Dendritic cell treated with granulocyte-macrophage colony-stimulating factor and Interleukin-4, amounts not matched to agents 40 ng/mL and 50 ng/mL, for 4 days (primary cell): ENCODE measurements at regions not wholly inside any gene's neighbourhood (a gene's known extent, or its start where the extent isn't known, plus 50 kb on each side); places are given as distances from the start of the nearest gene placed in this dataset.

Source experiments
- H3K27ac Mint-ChIP-seq: one replicate; pipeline ENCODE4 v1.8.0; 2022; ENCODE audit warnings: mild to moderate bottlenecking, mixed read lengths
- H3K27me3 Mint-ChIP-seq: one replicate; pipeline ENCODE4 v1.8.0; 2022; ENCODE audit warnings: mild to moderate bottlenecking, mixed read lengths
- H3K36me3 Mint-ChIP-seq: one replicate; pipeline ENCODE4 v1.8.0; 2022; ENCODE audit warnings: low read depth, mixed read lengths
- H3K4me1 Mint-ChIP-seq: one replicate; pipeline ENCODE4 v1.8.0; 2022; ENCODE audit warnings: low read depth, mixed read lengths
- H3K4me3 Mint-ChIP-seq: one replicate; pipeline ENCODE4 v1.8.0; 2022; ENCODE audit warnings: mild to moderate bottlenecking, moderate library complexity, mixed read lengths
- H3K9me3 Mint-ChIP-seq: one replicate; pipeline ENCODE4 v1.8.0; 2022; ENCODE audit warnings: mixed read lengths
- intact Hi-C: fragments of 100-400 bp; cut with micrococcal nuclease; formaldehyde crosslinking; loops from one replicate; pipeline ENCODE4 v1.15.0; 2022

- H3K4me3 Mint-ChIP-seq, result no peak overlapping the region
- intact Hi-C loops, result no loop called here
- H3K36me3 Mint-ChIP-seq, result no peaks in the 10 kb centered on the region
- no peak overlapping the region for H3K27ac Mint-ChIP-seq
- H3K9me3 Mint-ChIP-seq, result no peaks in the 10 kb centered on the region
- H3K4me1 Mint-ChIP-seq, result no peaks in the 10 kb centered on the region
- no peaks in the 10 kb centered on the region for H3K27me3 Mint-ChIP-seq
Measured at GRCh38 chr6:93975159-93975558, 555.8 kb upstream of the EPHA7 start.

GRCh38 chr6:93974332-93974731 lies 555.0 kb upstream of the EPHA7 start:
- no peak overlapping the region for H3K4me3 Mint-ChIP-seq
- no peaks in the 10 kb centered on the region for H3K27me3 Mint-ChIP-seq
- no peaks in the 10 kb centered on the region for H3K4me1 Mint-ChIP-seq
- no peaks in the 10 kb centered on the region for H3K36me3 Mint-ChIP-seq
- no peaks in the 10 kb centered on the region for H3K9me3 Mint-ChIP-seq
- intact Hi-C loops, result no loop called here
- H3K27ac Mint-ChIP-seq, result no peak overlapping the region

- Mint-ChIP-seq H3K9me3 (no peaks in the 10 kb centered on the region), H3K27ac (no peak overlapping the region), H3K36me3 (no peaks in the 10 kb centered on the region), H3K4me3 (no peak overlapping the region), H3K4me1 (no peaks in the 10 kb centered on the region), H3K27me3 (no peaks in the 10 kb centered on the region)
- intact Hi-C loops, result no loop called here
Measured at GRCh38 chr6:93972791-93973190, 553.4 kb upstream of the EPHA7 start.

GRCh38 chr6:93970684-93971083 lies 551.3 kb upstream of the EPHA7 start:
- intact Hi-C loops, result no loop called here

GRCh38 chr6:93968126-93968525 lies 548.8 kb upstream of the EPHA7 start:
- H3K9me3 Mint-ChIP-seq, result no peaks in the 10 kb centered on the region
- no peaks in the 10 kb centered on the region for H3K36me3 Mint-ChIP-seq
- H3K27me3 Mint-ChIP-seq, result no peaks in the 10 kb centered on the region
- no peak overlapping the region for H3K27ac Mint-ChIP-seq
- H3K4me3 Mint-ChIP-seq, result no peak overlapping the region
- no peaks in the 10 kb centered on the region for H3K4me1 Mint-ChIP-seq
- intact Hi-C loops, result no loop called here

More at GRCh38 chr6:93970684-93971083, 551.3 kb upstream of the EPHA7 start:
- H3K27ac Mint-ChIP-seq, result no peak overlapping the region
- no peaks in the 10 kb centered on the region for H3K27me3 Mint-ChIP-seq
- no peaks in the 10 kb centered on the region for H3K36me3 Mint-ChIP-seq
- H3K4me1 Mint-ChIP-seq, result no peaks in the 10 kb centered on the region
- H3K4me3 Mint-ChIP-seq, result no peak overlapping the region
- H3K9me3 Mint-ChIP-seq, result no peaks in the 10 kb centered on the region

- Mint-ChIP-seq H3K36me3 (no peaks in the 10 kb centered on the region), H3K27ac (no peak overlapping the region), H3K4me1 (no peaks in the 10 kb centered on the region), H3K27me3 (no peaks in the 10 kb centered on the region), H3K4me3 (no peak overlapping the region), H3K9me3 (no peaks in the 10 kb centered on the region)
- intact Hi-C loops, result no loop called here
Measured at GRCh38 chr6:93964926-93965325, 545.6 kb upstream of the EPHA7 start.

GRCh38 chr6:93964321-93964720 lies 545.0 kb upstream of the EPHA7 start:
- H3K4me3 Mint-ChIP-seq, result no peak overlapping the region
- no peak overlapping the region for H3K27ac Mint-ChIP-seq
- H3K4me1 Mint-ChIP-seq, result no peaks in the 10 kb centered on the region
- intact Hi-C loops, result no loop called here
- no peaks in the 10 kb centered on the region for H3K27me3 Mint-ChIP-seq
- no peaks in the 10 kb centered on the region for H3K36me3 Mint-ChIP-seq
- H3K9me3 Mint-ChIP-seq, result no peaks in the 10 kb centered on the region

- H3K9me3 Mint-ChIP-seq, result no peaks in the 10 kb centered on the region
- no peak overlapping the region for H3K4me3 Mint-ChIP-seq
- no peaks in the 10 kb centered on the region for H3K36me3 Mint-ChIP-seq
- intact Hi-C loops, result no loop called here
- no peaks in the 10 kb centered on the region for H3K4me1 Mint-ChIP-seq
- no peaks in the 10 kb centered on the region for H3K27me3 Mint-ChIP-seq
- H3K27ac Mint-ChIP-seq, result no peak overlapping the region
Measured at GRCh38 chr6:93962566-93962965, 543.2 kb upstream of the EPHA7 start.

GRCh38 chr6:93954584-93954983 lies 535.2 kb upstream of the EPHA7 start:
- no peaks in the 10 kb centered on the region for H3K36me3 Mint-ChIP-seq
- H3K4me3 Mint-ChIP-seq, result no peak overlapping the region
- H3K4me1 Mint-ChIP-seq, result no peaks in the 10 kb centered on the region
- no peaks in the 10 kb centered on the region for H3K9me3 Mint-ChIP-seq
- H3K27me3 Mint-ChIP-seq, result no peaks in the 10 kb centered on the region
- intact Hi-C loops, result no loop called here
- no peak overlapping the region for H3K27ac Mint-ChIP-seq

GRCh38 chr6:93943661-93944060 lies 524.3 kb upstream of the EPHA7 start:
- Mint-ChIP-seq H3K27ac (no peak overlapping the region), H3K9me3 (no peaks in the 10 kb centered on the region)
- intact Hi-C loops, result no loop called here

GRCh38 chr6:93940381-93940780 lies 521.0 kb upstream of the EPHA7 start:
- Mint-ChIP-seq H3K4me3 (no peak overlapping the region), H3K4me1 (no peaks in the 10 kb centered on the region), H3K27ac (no peak overlapping the region), H3K36me3 (no peaks in the 10 kb centered on the region), H3K9me3 (no peaks in the 10 kb centered on the region), H3K27me3 (no peaks in the 10 kb centered on the region)
- intact Hi-C loops, result no loop called here

More at GRCh38 chr6:93943661-93944060, 524.3 kb upstream of the EPHA7 start:
- Mint-ChIP-seq H3K4me3 (no peak overlapping the region), H3K4me1 (no peaks in the 10 kb centered on the region), H3K36me3 (no peaks in the 10 kb centered on the region), H3K27me3 (no peaks in the 10 kb centered on the region)

GRCh38 chr6:93932175-93932574 lies 512.8 kb upstream of the EPHA7 start:
- no peaks in the 10 kb centered on the region for H3K9me3 Mint-ChIP-seq
- no peaks in the 10 kb centered on the region for H3K27me3 Mint-ChIP-seq
- H3K27ac Mint-ChIP-seq, result no peak overlapping the region
- no peaks in the 10 kb centered on the region for H3K36me3 Mint-ChIP-seq
- intact Hi-C loops, result no loop called here
- no peaks in the 10 kb centered on the region for H3K4me1 Mint-ChIP-seq
- no peak overlapping the region for H3K4me3 Mint-ChIP-seq

GRCh38 chr6:93927731-93928130 lies 508.4 kb upstream of the EPHA7 start:
- Mint-ChIP-seq H3K27me3 (no peaks in the 10 kb centered on the region), H3K4me3 (no peak overlapping the region), H3K9me3 (no peaks in the 10 kb centered on the region), H3K36me3 (no peaks in the 10 kb centered on the region), H3K27ac (no peak overlapping the region), H3K4me1 (no peaks in the 10 kb centered on the region)
- intact Hi-C loops, result no loop called here

- Mint-ChIP-seq H3K27me3 (no peaks in the 10 kb centered on the region), H3K9me3 (no peaks in the 10 kb centered on the region), H3K4me3 (no peak overlapping the region), H3K4me1 (no peaks in the 10 kb centered on the region), H3K36me3 (no peaks in the 10 kb centered on the region), H3K27ac (no peak overlapping the region)
- intact Hi-C loops, result no loop called here
Measured at GRCh38 chr6:93919365-93919764, 500.0 kb upstream of the EPHA7 start.

GRCh38 chr6:93918258-93918657 lies 498.9 kb upstream of the EPHA7 start:
- Mint-ChIP-seq H3K4me3 (no peak overlapping the region), H3K9me3 (no peaks in the 10 kb centered on the region), H3K4me1 (no peaks in the 10 kb centered on the region), H3K36me3 (no peaks in the 10 kb centered on the region), H3K27ac (no peak overlapping the region), H3K27me3 (no peaks in the 10 kb centered on the region)
- intact Hi-C loops, result no loop called here
